Chondrocyte (in vitro differentiated cells): ENCODE measurements at regions not wholly inside any gene's neighbourhood (a gene's known extent, or its start where the extent isn't known, plus 50 kb on each side); places are given as distances from the start of the nearest gene placed in this dataset.

Source experiments
- DNase-seq: peaks from one replicate; pipeline ENCODE4 v3.0.0; 2021; ENCODE audit warnings: mixed read lengths, low spot score
- H3K27ac Mint-ChIP-seq: one replicate; pipeline ENCODE4 v1.8.0; 2021; ENCODE audit warnings: mild to moderate bottlenecking, moderate library complexity, mixed read lengths; ENCODE audit not compliant: unreplicated experiment
- H3K27me3 Mint-ChIP-seq: 2 replicates; pipeline ENCODE4 v1.8.0; 2021; ENCODE audit warnings: low read depth, mixed read lengths
- H3K36me3 Mint-ChIP-seq: 2 replicates; pipeline ENCODE4 v1.8.0; 2021; ENCODE audit warnings: low read depth, mixed read lengths
- H3K4me1 Mint-ChIP-seq: 2 replicates; pipeline ENCODE4 v1.8.0; 2021; ENCODE audit warnings: low read depth, mild to moderate bottlenecking, mixed read lengths
- H3K4me3 Mint-ChIP-seq: one replicate; pipeline ENCODE4 v1.8.0; 2021; ENCODE audit warnings: mild to moderate bottlenecking, moderate library complexity, mixed read lengths; ENCODE audit not compliant: unreplicated experiment
- H3K9me3 Mint-ChIP-seq: 2 replicates; pipeline ENCODE4 v1.8.0; 2021; ENCODE audit warnings: low read depth, mixed read lengths
- TF ChIP-seq, protein P1 (sequence below): fragments of 200-600 bp; sonication (generic); IDR thresholded peaks from 2 replicates; pipeline ENCODE4 v1.5.0; 2021; ENCODE audit warnings: antibody characterized with exemption, mild to moderate bottlenecking, moderate library complexity

DNA sequence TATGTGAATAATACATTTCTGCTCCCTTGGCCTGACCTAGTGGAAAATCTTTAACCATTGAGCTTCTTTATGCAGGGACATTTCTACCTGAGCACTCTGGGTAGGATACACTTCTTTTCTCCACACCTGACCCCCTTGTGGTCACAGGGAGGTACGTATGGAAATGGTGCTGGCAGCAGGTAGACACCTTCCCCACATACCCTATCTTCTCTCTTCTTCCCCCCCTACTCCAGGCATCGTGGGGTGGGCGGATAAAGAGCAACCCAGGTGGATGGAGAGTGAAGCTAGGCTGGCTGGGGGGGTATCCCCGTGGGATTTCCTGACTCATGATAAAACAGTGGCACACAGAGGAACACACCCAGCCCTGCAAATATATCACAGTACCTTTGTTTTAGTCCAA is 312.1 kb downstream of the ARRDC4 start:
- DNase-seq: no peak
- H3K27me3 Mint-ChIP-seq: no peaks in the 10 kb centered on the region
- H3K4me3 Mint-ChIP-seq: no peak overlapping the region
- H3K36me3 Mint-ChIP-seq: no peaks in the 10 kb centered on the region
- no peaks in the 10 kb centered on the region for H3K4me1 Mint-ChIP-seq
- TF ChIP-seq, protein P1, sequence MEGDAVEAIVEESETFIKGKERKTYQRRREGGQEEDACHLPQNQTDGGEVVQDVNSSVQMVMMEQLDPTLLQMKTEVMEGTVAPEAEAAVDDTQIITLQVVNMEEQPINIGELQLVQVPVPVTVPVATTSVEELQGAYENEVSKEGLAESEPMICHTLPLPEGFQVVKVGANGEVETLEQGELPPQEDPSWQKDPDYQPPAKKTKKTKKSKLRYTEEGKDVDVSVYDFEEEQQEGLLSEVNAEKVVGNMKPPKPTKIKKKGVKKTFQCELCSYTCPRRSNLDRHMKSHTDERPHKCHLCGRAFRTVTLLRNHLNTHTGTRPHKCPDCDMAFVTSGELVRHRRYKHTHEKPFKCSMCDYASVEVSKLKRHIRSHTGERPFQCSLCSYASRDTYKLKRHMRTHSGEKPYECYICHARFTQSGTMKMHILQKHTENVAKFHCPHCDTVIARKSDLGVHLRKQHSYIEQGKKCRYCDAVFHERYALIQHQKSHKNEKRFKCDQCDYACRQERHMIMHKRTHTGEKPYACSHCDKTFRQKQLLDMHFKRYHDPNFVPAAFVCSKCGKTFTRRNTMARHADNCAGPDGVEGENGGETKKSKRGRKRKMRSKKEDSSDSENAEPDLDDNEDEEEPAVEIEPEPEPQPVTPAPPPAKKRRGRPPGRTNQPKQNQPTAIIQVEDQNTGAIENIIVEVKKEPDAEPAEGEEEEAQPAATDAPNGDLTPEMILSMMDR: no peak
- no peak overlapping the region for H3K27ac Mint-ChIP-seq
- peaks cover 10% of the 10 kb centered on the region for H3K9me3 Mint-ChIP-seq

DNA sequence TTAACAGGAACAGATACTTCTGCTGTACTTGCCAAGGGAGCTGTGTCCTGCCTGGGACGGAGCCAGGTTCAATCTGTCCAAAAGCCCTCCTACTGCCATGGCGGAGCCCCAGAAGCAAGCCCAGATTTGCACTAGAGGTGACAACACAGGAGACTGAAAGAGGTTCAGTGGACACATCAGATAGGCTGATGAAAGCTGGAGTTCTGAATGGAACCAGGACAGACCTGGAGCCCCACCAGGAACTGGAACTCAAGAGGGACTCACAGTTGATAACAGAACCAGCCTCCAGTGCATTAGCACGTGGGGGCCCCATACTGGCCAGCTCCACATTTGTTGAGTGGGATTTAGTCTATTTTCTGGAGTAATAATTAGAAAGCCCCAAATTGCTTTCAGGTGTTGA is 315.5 kb downstream of the ARRDC4 start:
- no peak overlapping the region for H3K27ac Mint-ChIP-seq
- no peaks in the 10 kb centered on the region for H3K36me3 Mint-ChIP-seq
- H3K4me1 Mint-ChIP-seq: no peaks in the 10 kb centered on the region
- H3K4me3 Mint-ChIP-seq: no peak overlapping the region
- DNase-seq: no peak
- peaks cover 2% of the 10 kb centered on the region for H3K27me3 Mint-ChIP-seq
- peaks cover 3% of the 10 kb centered on the region for H3K9me3 Mint-ChIP-seq
- TF ChIP-seq, protein P1: no peak

DNA sequence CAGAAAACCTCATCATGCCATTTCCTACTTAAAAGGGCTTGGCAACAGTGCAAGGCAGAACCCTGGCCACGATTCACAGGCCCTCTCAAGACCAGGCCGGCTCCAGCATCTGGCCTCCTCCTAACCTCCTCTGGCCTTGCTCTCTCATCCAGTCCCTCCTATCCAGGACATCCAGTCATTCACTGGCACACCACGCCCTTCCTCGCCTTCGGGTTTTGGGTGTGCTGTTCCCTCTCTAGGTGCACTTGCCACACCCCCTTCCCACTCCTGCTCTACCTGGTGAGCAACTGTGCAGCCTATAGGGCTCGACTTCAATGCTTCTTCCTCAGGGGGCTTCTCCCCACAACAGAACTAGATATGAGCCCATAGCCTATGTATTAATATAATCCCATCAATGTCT is 317.1 kb downstream of the ARRDC4 start:
- peaks cover 2% of the 10 kb centered on the region for H3K27me3 Mint-ChIP-seq
- TF ChIP-seq, protein P1: no peak
- H3K9me3 Mint-ChIP-seq: peaks cover 3% of the 10 kb centered on the region
- H3K27ac Mint-ChIP-seq: no peak overlapping the region
- no peak overlapping the region for H3K4me3 Mint-ChIP-seq
- no peaks in the 10 kb centered on the region for H3K4me1 Mint-ChIP-seq
- no peak for DNase-seq
- H3K36me3 Mint-ChIP-seq: no peaks in the 10 kb centered on the region

DNA sequence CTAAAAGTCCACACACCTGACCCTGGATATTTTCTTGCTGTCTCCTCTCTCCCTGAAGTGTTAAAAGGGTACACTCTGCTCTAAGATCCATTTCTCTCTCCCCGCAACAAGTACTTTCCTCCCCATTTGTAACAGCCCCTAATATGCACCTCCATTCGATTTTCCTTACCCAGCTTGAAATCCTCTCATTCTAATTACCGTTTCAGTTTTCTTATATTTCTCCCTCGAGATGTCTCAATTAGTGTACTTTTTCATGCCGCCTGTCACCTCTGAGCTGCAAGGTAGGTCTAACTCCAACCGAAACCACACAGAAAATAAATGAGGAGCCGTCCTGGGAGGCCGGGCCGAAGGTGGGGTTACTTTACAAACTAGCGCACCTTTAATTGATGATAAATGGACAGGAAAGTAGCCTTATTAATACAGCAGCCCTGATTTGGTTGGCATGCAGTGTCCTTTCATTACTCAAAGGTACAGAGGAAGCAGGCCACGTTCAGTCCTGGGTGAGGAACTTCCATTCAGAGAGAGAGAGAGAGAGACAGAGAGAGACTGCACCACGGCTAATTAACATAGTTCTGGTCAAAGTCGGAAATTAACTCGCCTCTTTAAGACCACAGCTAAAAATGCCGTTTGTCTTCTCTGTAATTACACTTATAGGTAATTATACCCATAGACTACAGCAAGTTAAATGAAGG is 319.9 kb downstream of the ARRDC4 start:
- H3K4me3 Mint-ChIP-seq: no peak overlapping the region
- H3K27me3 Mint-ChIP-seq: peaks cover 2% of the 10 kb centered on the region
- TF ChIP-seq, protein P1: no peak
- peaks cover 3% of the 10 kb centered on the region for H3K9me3 Mint-ChIP-seq
- no peak for DNase-seq
- no peak overlapping the region for H3K27ac Mint-ChIP-seq
- H3K4me1 Mint-ChIP-seq: no peaks in the 10 kb centered on the region
- no peaks in the 10 kb centered on the region for H3K36me3 Mint-ChIP-seq

DNA sequence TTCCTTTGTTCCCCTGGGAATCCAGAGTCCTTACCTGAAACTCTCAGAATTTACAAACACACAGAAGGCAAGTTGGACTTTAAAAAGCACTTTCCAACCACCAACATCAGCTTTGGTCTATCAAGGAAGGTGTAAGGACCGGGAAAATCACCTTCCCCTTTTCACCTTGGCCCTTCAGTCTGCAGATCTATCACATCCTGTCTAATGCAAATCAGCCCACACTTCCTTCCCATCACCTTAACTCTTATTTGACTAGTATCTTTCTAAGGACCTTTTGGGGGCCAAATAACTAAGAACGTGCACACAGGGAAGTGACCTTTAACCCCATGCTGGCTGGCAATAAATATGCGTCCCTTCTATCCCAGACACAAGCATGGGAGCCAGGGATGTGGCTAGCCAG is 320.6 kb downstream of the ARRDC4 start:
- H3K36me3 Mint-ChIP-seq: no peaks in the 10 kb centered on the region
- TF ChIP-seq, protein P1: no peak
- no peak for DNase-seq
- H3K27me3 Mint-ChIP-seq: peaks cover 2% of the 10 kb centered on the region
- H3K4me1 Mint-ChIP-seq: no peaks in the 10 kb centered on the region
- H3K4me3 Mint-ChIP-seq: no peak overlapping the region
- no peak overlapping the region for H3K27ac Mint-ChIP-seq
- peaks cover 3% of the 10 kb centered on the region for H3K9me3 Mint-ChIP-seq
